HCT116 (cell line): ENCODE measurements at regions not wholly inside any gene's neighbourhood (a gene's known extent, or its start where the extent isn't known, plus 50 kb on each side); places are given as distances from the start of the nearest gene placed in this dataset.

ENCODE experiments used
- ATAC-seq: fragments of 200-7000 bp; cut with Tn5 transposase; 2 replicates; pipeline ENCODE4 v1.9.1; 2020; ENCODE audit warnings: mild to moderate bottlenecking, moderate library complexity
- BruUV-seq: library from RNA; stranded (reverse); fragments of 400-500 nt; replicated peaks from 2 replicates; lab custom pipeline; 2021; lab: Mats Ljungman, UMichigan
- CTCF ChIA-PET: fragments of 300-600 bp; sonication (Branson Sonifier 250); formaldehyde crosslinking; loops from one replicate; lab custom pipeline; 2021; ENCODE audit warnings: antibody characterized with exemption; lab: Charles Lee
- POLR2A ChIA-PET: fragments of 300-600, 350-600 bp; sonication (Branson Sonifier 250); formaldehyde crosslinking; loops from one replicate; lab custom pipeline; 2021; ENCODE audit warnings: antibody characterized with exemption; lab: Charles Lee
- RAD21 ChIA-PET, 2 experiments: fragments of 300-600 bp; sonication (Branson Sonifier 250); formaldehyde crosslinking; loops; one replicate each; lab custom pipeline; 2023; ENCODE audit warnings: low total read pairs in 2 of 2; ENCODE audit not compliant: uncharacterized antibody in 2 of 2, unreplicated experiment in 2 of 2, low non-redundant PET in 1 of 2; lab: Charles Lee
- DNase-seq: peaks from one replicate; pipeline ENCODE4 v3.0.0-alpha.2; 2010; ENCODE audit warnings: low read depth, low spot score
- H2AFZ ChIP-seq: fragments of 200-600 bp; shearing (Covaris generic), sonication (generic); 2 replicates; pipeline ENCODE4 v1.6.1; 2017; ENCODE audit warnings: low read depth, mixed run types, mixed read lengths, antibody characterized with exemption, low read length; ENCODE audit not compliant: poor library complexity, severe bottlenecking
- H3K27ac ChIP-seq: 2 replicates; pipeline ENCODE4 v1.5.1; 2012; ENCODE audit warnings: low read depth, low read length
- H3K27me3 ChIP-seq: fragments of 200-600 bp; sonication (generic); 2 replicates; pipeline ENCODE4 v1.6.1; 2016; ENCODE audit warnings: mixed run types, low read length, mixed read lengths; ENCODE audit not compliant: insufficient read depth
- H3K36me3 ChIP-seq, 2 experiments: fragments of 200-500 bp in 1 of 2; fragments of 200-600 bp in 1 of 2; sonication (Bioruptor generic) in 1 of 2; sonication (generic) in 1 of 2; 2 replicates each; pipeline versions ENCODE4 v1.5.1 to v1.6.1; 2014 to 2016; ENCODE audit warnings: low read length in 2 of 2, inconsistent platforms in 1 of 2, mixed read lengths in 1 of 2, mixed run types in 1 of 2; ENCODE audit not compliant: insufficient read depth in 2 of 2, control insufficient read depth in 1 of 2
- H3K4me1 ChIP-seq, 2 experiments: fragments of 200-600 bp in 1 of 2; sonication (generic) in 1 of 2; 2 replicates each; pipeline versions ENCODE4 v1.5.1 to v1.6.1; 2012 to 2017; ENCODE audit warnings: low read length in 2 of 2, inconsistent platforms in 1 of 2, mild to moderate bottlenecking in 1 of 2, mixed read lengths in 1 of 2, mixed run types in 1 of 2, moderate library complexity in 1 of 2; ENCODE audit not compliant: insufficient read depth in 2 of 2, control insufficient read depth in 1 of 2
- H3K4me2 ChIP-seq: fragments of 200-600 bp; sonication (generic); 2 replicates; pipeline ENCODE4 v1.6.1; 2017; ENCODE audit warnings: mixed run types, low read length, mixed read lengths
- H3K4me3 ChIP-seq, 2 experiments: fragments of 200-600 bp in 1 of 2; sonication (generic) in 1 of 2; replicated peaks in 1 of 2; 2 replicates each; pipeline ENCODE4 v1.5.1; 2011 to 2016; ENCODE audit warnings: low read length in 2 of 2, control low read depth in 1 of 2, low read depth in 1 of 2, mild to moderate bottlenecking in 1 of 2, mixed read lengths in 1 of 2, mixed run types in 1 of 2
- H3K79me2 ChIP-seq: fragments of 200-600 bp; sonication (generic); 2 replicates; pipeline ENCODE4 v1.6.1; 2017; ENCODE audit warnings: mild to moderate bottlenecking, mixed run types, low read length, moderate library complexity, mixed read lengths; ENCODE audit not compliant: insufficient read depth
- H3K9ac ChIP-seq: fragments of 200-600 bp; sonication (generic); 2 replicates; pipeline ENCODE4 v1.6.1; 2016; ENCODE audit warnings: low read length, mixed read lengths
- H3K9me2 ChIP-seq: fragments of 200-600 bp; sonication (generic), shearing (Covaris generic); 2 replicates; pipeline ENCODE4 v1.6.1; 2017; ENCODE audit warnings: mixed run types, mild to moderate bottlenecking, moderate library complexity; ENCODE audit not compliant: insufficient read depth
- H3K9me3 ChIP-seq, 2 experiments: fragments of 200-500 bp in 1 of 2; fragments of 200-600 bp in 1 of 2; sonication (Bioruptor generic) in 1 of 2; sonication (generic) in 1 of 2; 2 replicates each; pipeline ENCODE4 v1.6.1; 2014 to 2017; ENCODE audit warnings: low read length in 2 of 2, mixed read lengths in 2 of 2, inconsistent platforms in 1 of 2, low read depth in 1 of 2, mild to moderate bottlenecking in 1 of 2, mixed run types in 1 of 2, moderate library complexity in 1 of 2; ENCODE audit not compliant: control insufficient read depth in 1 of 2, insufficient read depth in 1 of 2
- H4K20me1 ChIP-seq: fragments of 200-600 bp; sonication (generic), shearing (Covaris generic); 2 replicates; pipeline ENCODE4 v1.6.1; 2017; ENCODE audit warnings: mixed run types, mild to moderate bottlenecking, moderate library complexity; ENCODE audit not compliant: insufficient read depth
- CEBPB ChIP-seq: IDR thresholded peaks from 2 replicates; pipeline ENCODE4 v1.6.1; 2012; ENCODE audit warnings: low read depth
- CTCF ChIP-seq, 3 experiments: fragments of 200-600 bp in 1 of 3; sonication (generic) in 1 of 3; IDR thresholded peaks in 2 of 3; conservative IDR thresholded peaks in 1 of 3; 2 replicates each; pipeline ENCODE4 v1.5.1; 2012 to 2017; ENCODE audit warnings: low read depth in 2 of 3, low read length in 2 of 3, antibody characterized with exemption in 1 of 3, borderline replicate concordance in 1 of 3, control low read depth in 1 of 3, mild to moderate bottlenecking in 1 of 3, mixed read lengths in 1 of 3, mixed run types in 1 of 3, moderate library complexity in 1 of 3; ENCODE audit not compliant: insufficient read depth in 1 of 3
- EGR1 ChIP-seq: IDR thresholded peaks from 2 replicates; pipeline ENCODE4 v1.6.1; 2012; ENCODE audit warnings: low read depth
- ELF1 ChIP-seq: IDR thresholded peaks from 2 replicates; pipeline ENCODE4 v1.6.1; 2012; ENCODE audit warnings: low read depth, borderline replicate concordance
- FOSL1 ChIP-seq: IDR thresholded peaks from 2 replicates; pipeline ENCODE4 v1.6.1; 2012; ENCODE audit warnings: low read depth
- POLR2AphosphoS5 ChIP-seq: IDR thresholded peaks from 2 replicates; pipeline ENCODE4 v1.6.1; 2011; ENCODE audit warnings: mild to moderate bottlenecking, low read depth, low read length, moderate library complexity
- SP1 ChIP-seq: IDR thresholded peaks from 2 replicates; pipeline ENCODE4 v1.6.1; 2012; ENCODE audit warnings: low read depth
- SRF ChIP-seq: IDR thresholded peaks from 2 replicates; pipeline ENCODE4 v1.6.1; 2012; ENCODE audit warnings: low read depth
- TCF7L2 ChIP-seq: IDR thresholded peaks from 2 replicates; pipeline ENCODE4 v1.7.0; 2011; ENCODE audit warnings: borderline replicate concordance, inconsistent platforms; ENCODE audit not compliant: insufficient read depth, insufficient read length; ENCODE audit errors: extremely low read depth
- YY1 ChIP-seq: IDR thresholded peaks from 2 replicates; pipeline ENCODE4 v1.6.1; 2011; ENCODE audit warnings: low read length, low read depth, moderate library complexity, mild to moderate bottlenecking; ENCODE audit not compliant: insufficient replicate concordance; ENCODE audit errors: extremely low read depth
- ZBTB33 ChIP-seq: IDR thresholded peaks from 2 replicates; pipeline ENCODE4 v1.6.1; 2011; ENCODE audit warnings: mild to moderate bottlenecking, low read length, moderate library complexity; ENCODE audit not compliant: insufficient replicate concordance; ENCODE audit errors: extremely low read depth
- ZNF274 ChIP-seq: fragments of 200-500 bp; sonication (Bioruptor generic); IDR thresholded peaks from 2 replicates; pipeline ENCODE4 v1.6.1; 2014; ENCODE audit warnings: mild to moderate bottlenecking, low read depth, low read length, inconsistent platforms
- intact Hi-C: fragments of 100-400 bp; cut with micrococcal nuclease; formaldehyde crosslinking; loops from 2 replicates; pipeline ENCODE4 v1.10.0; 2022

DNA sequence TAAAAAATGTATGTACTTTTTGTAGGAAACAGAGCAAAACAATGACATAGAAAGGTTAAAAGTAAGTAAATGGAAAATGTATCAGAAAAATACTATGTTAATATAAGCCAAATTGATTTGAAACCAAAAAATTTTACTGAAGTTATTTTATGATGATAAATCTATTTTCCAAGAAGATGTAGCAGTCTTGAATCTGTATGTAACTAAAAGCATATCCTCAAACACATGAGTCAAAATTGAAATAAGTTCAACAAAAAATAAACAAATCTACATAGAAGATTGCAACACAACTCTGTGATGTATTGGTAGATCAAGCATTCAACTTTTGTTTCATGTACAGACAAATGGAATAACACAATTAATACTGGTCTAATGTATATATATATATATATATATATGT lies 450.0 kb downstream of the SPRY1 start:
- 0 out of 2 replicates have a peak, but pooled peaks cover 3% of the 10 kb centered on the region for H3K9me2 ChIP-seq
- no peak for DNase-seq
- H3K9ac ChIP-seq = no peak overlapping the region
- no peaks in the 10 kb centered on the region for H3K79me2 ChIP-seq
- no TSS peak for BruUV-seq
- ChIA-PET CTCF (no interaction called here), RAD21 (no interaction called here), POLR2A (no interaction called here)
- no peak overlapping the region for H3K4me2 ChIP-seq
- intact Hi-C loops = no loop called here
- H3K9me3 ChIP-seq = no peaks in the 10 kb centered on the region
- H3K27me3 ChIP-seq = no peaks in the 10 kb centered on the region
- no peak overlapping the region for H2AFZ ChIP-seq
- H3K36me3 ChIP-seq = no peaks in the 10 kb centered on the region
- no peaks in the 10 kb centered on the region for H3K4me1 ChIP-seq
- ATAC-seq = no peak
- no peaks in the 10 kb centered on the region for H4K20me1 ChIP-seq
- H3K4me3 ChIP-seq = no peak overlapping the region
- no peak overlapping the region for H3K27ac ChIP-seq
- TF ChIP-seq ZBTB33 = no peak
- no peak for TF ChIP-seq POLR2AphosphoS5
- TF ChIP-seq SRF = no peak
- no peak for TF ChIP-seq ZNF274
- TF ChIP-seq FOSL1 = no peak
- no peak for TF ChIP-seq CTCF (IDR thresholded peaks at IDR 0.05 in 2 of 3, conservative IDR thresholded peaks at IDR 0.05 in 1 of 3; ENCODE audit: borderline replicate concordance in 1 of 3, insufficient read depth in 1 of 3, low read depth in 2 of 3, low read length in 2 of 3)
- no peak for TF ChIP-seq SP1
- TF ChIP-seq YY1 = no peak
- TF ChIP-seq CEBPB = no peak
- no peak for TF ChIP-seq ELF1
- no peak for TF ChIP-seq EGR1
- TF ChIP-seq TCF7L2 = no peak
